SK-N-SH treated with all-trans-retinoic acid at 6 μM for 48 hours (cell line): ENCODE measurements at regions not wholly inside any gene's neighbourhood (a gene's known extent, or its start where the extent isn't known, plus 50 kb on each side); places are given as distances from the start of the nearest gene placed in this dataset.

Experiments used
- ATAC-seq: fragments of 200-7000 bp; cut with Tn5 transposase; 3 replicates; pipeline ENCODE4 v1.9.1; 2020; ENCODE audit warnings: mild to moderate bottlenecking, moderate library complexity
- ARNTL ChIP-seq: fragments of 450-650 bp; formaldehyde crosslinking; IDR thresholded peaks from 2 replicates; pipeline ENCODE4 v1.5.0; 2020; ENCODE audit warnings: low read depth, mild to moderate bottlenecking, moderate library complexity, borderline replicate concordance
- BACH2 ChIP-seq: fragments of 250-450 bp; sonication (Bioruptor Pico); IDR thresholded peaks from 2 replicates; pipeline ENCODE4 v1.9.0; 2021; ENCODE audit warnings: mild to moderate bottlenecking, borderline replicate concordance
- CSDC2 ChIP-seq: fragments of 250-450 bp; sonication (Bioruptor Pico); IDR thresholded peaks from 2 replicates; pipeline ENCODE4 v1.5.0; 2020; ENCODE audit warnings: mild to moderate bottlenecking, moderate library complexity
- ESRRG ChIP-seq: fragments of 250-450 bp; sonication (Bioruptor Pico); IDR thresholded peaks from 2 replicates; pipeline ENCODE4 v1.6.1; 2021; ENCODE audit warnings: mild to moderate bottlenecking
- GLIS3 ChIP-seq: fragments of 250-450 bp; sonication (Bioruptor Pico); IDR thresholded peaks from 2 replicates; pipeline ENCODE4 v1.5.0; 2020; ENCODE audit warnings: mild to moderate bottlenecking, moderate library complexity
- OSR1 ChIP-seq: fragments of 250-450 bp; sonication (Bioruptor Pico); IDR thresholded peaks from 2 replicates; pipeline ENCODE4 v1.8.0; 2022; ENCODE audit warnings: moderate library complexity, mild to moderate bottlenecking, inconsistent platforms
- PPARA ChIP-seq: fragments of 250-450 bp; sonication (Bioruptor Pico); IDR thresholded peaks from 2 replicates; pipeline ENCODE4 v1.5.0; 2020; ENCODE audit warnings: mild to moderate bottlenecking, borderline replicate concordance
- SNAI2 ChIP-seq: fragments of 250-450 bp; sonication (Bioruptor Pico); IDR thresholded peaks from 2 replicates; pipeline ENCODE4 v1.5.0; 2020; ENCODE audit warnings: mild to moderate bottlenecking, moderate library complexity
- TCF4 ChIP-seq: fragments of 250-450 bp; sonication (Bioruptor Pico); IDR thresholded peaks from 2 replicates; pipeline ENCODE4 v1.8.0; 2021; ENCODE audit warnings: mild to moderate bottlenecking, moderate library complexity, borderline replicate concordance
- TOX ChIP-seq: fragments of 250-450 bp; sonication (Bioruptor Pico); IDR thresholded peaks from 2 replicates; pipeline ENCODE4 v1.8.0; 2021; ENCODE audit warnings: mild to moderate bottlenecking, moderate library complexity, borderline replicate concordance
- ZFP3 ChIP-seq: fragments of 250-450 bp; sonication (Bioruptor Pico); IDR thresholded peaks from 2 replicates; pipeline ENCODE4 v1.5.0; 2020; ENCODE audit warnings: mild to moderate bottlenecking, moderate library complexity
- ZFP30 ChIP-seq: fragments of 450-650 bp; formaldehyde crosslinking; IDR thresholded peaks from 2 replicates; pipeline ENCODE4 v1.5.0; 2022; ENCODE audit warnings: mild to moderate bottlenecking, moderate library complexity
- ZNF565 ChIP-seq: fragments of 450-650 bp; formaldehyde crosslinking; conservative IDR thresholded peaks from 2 replicates; pipeline ENCODE4 v1.5.0; 2020; ENCODE audit warnings: low read depth, mild to moderate bottlenecking, moderate library complexity
- ZNF70 ChIP-seq: fragments of 450-650 bp; formaldehyde crosslinking; IDR thresholded peaks from 2 replicates; pipeline ENCODE4 v1.5.0; 2020; ENCODE audit warnings: mild to moderate bottlenecking, moderate library complexity
- ZNF8 ChIP-seq: fragments of 450-650 bp; formaldehyde crosslinking; IDR thresholded peaks from 2 replicates; pipeline ENCODE4 v1.5.0; 2020; ENCODE audit warnings: mild to moderate bottlenecking, moderate library complexity
- TF ChIP-seq, protein P1 (sequence below): fragments of 250-450 bp; sonication (Bioruptor Pico); IDR thresholded peaks from 2 replicates; pipeline ENCODE4 v1.5.1; 2020; ENCODE audit warnings: low read depth, mild to moderate bottlenecking, moderate library complexity
- TF ChIP-seq, protein P2 (sequence below): fragments of 250-450 bp; sonication (Bioruptor Pico); IDR thresholded peaks from 2 replicates; pipeline ENCODE4 v1.8.0; 2021; ENCODE audit warnings: low read depth, mild to moderate bottlenecking, moderate library complexity, borderline replicate concordance
- TF ChIP-seq, protein P3 (sequence below): fragments of 250-450 bp; sonication (Bioruptor Pico); IDR thresholded peaks from 2 replicates; pipeline ENCODE4 v1.5.1; 2021; ENCODE audit warnings: mild to moderate bottlenecking, moderate library complexity
- TF ChIP-seq, protein P4 (sequence below): fragments of 250-450 bp; sonication (Bioruptor Pico); IDR thresholded peaks from 2 replicates; pipeline ENCODE4 v1.5.0; 2020; ENCODE audit warnings: mild to moderate bottlenecking, moderate library complexity

DNA sequence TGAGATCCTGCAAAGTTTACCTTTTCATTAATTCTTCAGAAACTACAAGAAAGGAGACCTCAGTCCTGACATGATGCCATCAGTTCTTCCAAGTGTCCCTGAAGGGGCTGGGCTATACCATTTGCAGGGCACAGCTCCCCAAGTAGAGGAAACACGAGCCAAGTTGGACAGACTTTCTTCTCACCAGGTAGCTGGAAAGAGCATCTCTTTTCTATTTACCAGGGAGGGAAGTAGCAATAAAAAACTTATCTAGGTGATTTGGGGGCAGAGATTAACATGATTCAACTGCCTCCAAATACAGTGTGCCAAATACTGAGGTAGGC, 103.9 kb upstream of the KCND3 start:
- ATAC-seq: no peak
- TF ChIP-seq BACH2 (CRISPR knock-in tag) (no peak), TOX (no peak), GLIS3 (no peak)

DNA sequence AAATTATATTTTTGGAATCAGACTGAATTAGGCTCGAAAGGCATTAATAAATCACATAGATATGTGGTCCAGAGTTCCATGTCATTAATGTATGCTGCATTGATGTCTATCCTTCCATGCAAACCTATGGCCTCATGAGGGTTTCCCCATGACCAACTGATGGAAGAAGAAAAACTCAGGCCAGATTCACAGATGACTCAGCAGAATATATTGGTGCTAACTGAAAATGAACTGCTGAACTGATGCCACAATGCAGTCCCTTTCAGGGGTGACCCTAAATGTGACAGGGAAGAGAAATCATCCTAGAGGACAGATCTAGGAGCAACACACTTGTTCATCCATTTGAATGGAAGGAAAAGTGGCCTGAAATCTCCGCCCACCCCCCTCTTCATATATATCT, 110.5 kb upstream of the KCND3 start:
- TF ChIP-seq ZFP30 (no peak), CSDC2 (CRISPR knock-in tag) (no peak), TOX (no peak), ZNF8 (CRISPR knock-in tag) (no peak), BACH2 (CRISPR knock-in tag) (no peak), ZNF565 (CRISPR knock-in tag) (no peak), SNAI2 (CRISPR knock-in tag) (no peak), OSR1 (CRISPR knock-in tag) (no peak), ZFP3 (CRISPR knock-in tag) (no peak), ARNTL (CRISPR knock-in tag) (no peak)
- TF ChIP-seq, protein P1, sequence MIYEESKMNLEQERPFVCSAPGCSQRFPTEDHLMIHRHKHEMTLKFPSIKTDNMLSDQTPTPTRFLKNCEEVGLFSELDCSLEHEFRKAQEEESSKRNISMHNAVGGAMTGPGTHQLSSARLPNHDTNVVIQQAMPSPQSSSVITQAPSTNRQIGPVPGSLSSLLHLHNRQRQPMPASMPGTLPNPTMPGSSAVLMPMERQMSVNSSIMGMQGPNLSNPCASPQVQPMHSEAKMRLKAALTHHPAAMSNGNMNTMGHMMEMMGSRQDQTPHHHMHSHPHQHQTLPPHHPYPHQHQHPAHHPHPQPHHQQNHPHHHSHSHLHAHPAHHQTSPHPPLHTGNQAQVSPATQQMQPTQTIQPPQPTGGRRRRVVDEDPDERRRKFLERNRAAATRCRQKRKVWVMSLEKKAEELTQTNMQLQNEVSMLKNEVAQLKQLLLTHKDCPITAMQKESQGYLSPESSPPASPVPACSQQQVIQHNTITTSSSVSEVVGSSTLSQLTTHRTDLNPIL (CRISPR knock-in tag): no peak
- TF ChIP-seq, protein P2, sequence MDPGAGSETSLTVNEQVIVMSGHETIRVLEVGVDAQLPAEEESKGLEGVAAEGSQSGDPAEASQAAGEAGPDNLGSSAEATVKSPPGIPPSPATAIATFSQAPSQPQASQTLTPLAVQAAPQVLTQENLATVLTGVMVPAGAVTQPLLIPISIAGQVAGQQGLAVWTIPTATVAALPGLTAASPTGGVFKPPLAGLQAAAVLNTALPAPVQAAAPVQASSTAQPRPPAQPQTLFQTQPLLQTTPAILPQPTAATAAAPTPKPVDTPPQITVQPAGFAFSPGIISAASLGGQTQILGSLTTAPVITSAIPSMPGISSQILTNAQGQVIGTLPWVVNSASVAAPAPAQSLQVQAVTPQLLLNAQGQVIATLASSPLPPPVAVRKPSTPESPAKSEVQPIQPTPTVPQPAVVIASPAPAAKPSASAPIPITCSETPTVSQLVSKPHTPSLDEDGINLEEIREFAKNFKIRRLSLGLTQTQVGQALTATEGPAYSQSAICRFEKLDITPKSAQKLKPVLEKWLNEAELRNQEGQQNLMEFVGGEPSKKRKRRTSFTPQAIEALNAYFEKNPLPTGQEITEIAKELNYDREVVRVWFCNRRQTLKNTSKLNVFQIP (CRISPR knock-in tag): no peak
- TF ChIP-seq, protein P3, sequence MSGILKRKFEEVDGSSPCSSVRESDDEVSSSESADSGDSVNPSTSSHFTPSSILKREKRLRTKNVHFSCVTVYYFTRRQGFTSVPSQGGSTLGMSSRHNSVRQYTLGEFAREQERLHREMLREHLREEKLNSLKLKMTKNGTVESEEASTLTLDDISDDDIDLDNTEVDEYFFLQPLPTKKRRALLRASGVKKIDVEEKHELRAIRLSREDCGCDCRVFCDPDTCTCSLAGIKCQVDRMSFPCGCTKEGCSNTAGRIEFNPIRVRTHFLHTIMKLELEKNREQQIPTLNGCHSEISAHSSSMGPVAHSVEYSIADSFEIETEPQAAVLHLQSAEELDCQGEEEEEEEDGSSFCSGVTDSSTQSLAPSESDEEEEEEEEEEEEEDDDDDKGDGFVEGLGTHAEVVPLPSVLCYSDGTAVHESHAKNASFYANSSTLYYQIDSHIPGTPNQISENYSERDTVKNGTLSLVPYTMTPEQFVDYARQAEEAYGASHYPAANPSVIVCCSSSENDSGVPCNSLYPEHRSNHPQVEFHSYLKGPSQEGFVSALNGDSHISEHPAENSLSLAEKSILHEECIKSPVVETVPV (CRISPR knock-in tag): no peak
- TF ChIP-seq, all 23 proteins: peak for 0

DNA sequence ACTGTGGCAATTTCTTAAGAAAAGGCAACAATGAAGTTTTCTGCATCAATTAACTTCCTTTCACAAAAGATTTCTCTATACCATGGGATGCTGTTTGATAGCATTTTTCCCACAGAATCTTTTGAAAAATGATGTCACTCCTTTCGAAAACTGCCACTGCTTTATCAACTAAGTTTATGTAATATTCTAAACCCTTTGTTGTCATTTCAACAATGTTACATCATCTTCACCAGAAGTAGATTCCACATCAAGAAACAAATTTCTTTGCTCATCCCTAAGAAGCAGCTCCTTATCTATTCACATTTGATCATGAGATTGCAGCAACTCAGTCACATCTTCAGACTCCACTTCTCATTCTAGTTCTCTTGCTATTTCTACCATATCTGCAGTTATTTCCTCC, 116.1 kb upstream of the KCND3 start:
- ATAC-seq: no peak
- TF ChIP-seq TOX (no peak), GLIS3 (no peak), ZNF70 (CRISPR knock-in tag) (no peak), ZFP3 (CRISPR knock-in tag) (no peak), CSDC2 (CRISPR knock-in tag) (no peak), ZNF8 (CRISPR knock-in tag) (no peak), TCF4 (CRISPR knock-in tag) (no peak), ESRRG (no peak), PPARA (CRISPR knock-in tag) (no peak)
- TF ChIP-seq, protein P2 (CRISPR knock-in tag): no peak
- TF ChIP-seq, protein P1 (CRISPR knock-in tag): no peak
- TF ChIP-seq, protein P3 (CRISPR knock-in tag): no peak
- TF ChIP-seq, all 23 proteins: peak for 0

More for the DNA sequence above, 110.5 kb upstream of the KCND3 start:
- no peak for ATAC-seq

DNA sequence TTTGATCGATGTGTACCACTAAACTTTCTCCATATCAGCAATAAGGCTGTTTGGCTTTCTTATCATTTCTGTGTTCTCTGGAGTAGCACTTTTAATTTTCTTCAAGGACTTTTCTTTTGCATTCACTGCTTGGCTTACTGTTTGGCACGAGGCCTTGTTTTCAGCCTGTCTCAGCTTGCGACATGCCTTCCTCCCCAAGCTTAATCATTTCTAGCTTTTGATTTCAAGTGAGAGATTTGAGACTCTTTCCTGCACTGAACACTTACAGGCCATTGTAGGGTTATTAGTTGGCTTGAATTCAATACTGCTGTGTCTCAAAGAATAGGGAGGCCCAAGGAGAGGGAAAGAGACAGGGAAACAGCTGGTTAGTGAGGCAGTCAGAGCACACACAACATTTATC, 120.6 kb upstream of the KCND3 start:
- no peak for ATAC-seq
- no peak for TF ChIP-seq SNAI2 (CRISPR knock-in tag)
- TF ChIP-seq, protein P1 (CRISPR knock-in tag): no peak
- TF ChIP-seq, protein P2 (CRISPR knock-in tag): no peak
- no peak for TF ChIP-seq GLIS3
- TF ChIP-seq ZNF70 (CRISPR knock-in tag): no peak
- TF ChIP-seq ZNF8 (CRISPR knock-in tag): no peak
- no peak for TF ChIP-seq ZNF565 (CRISPR knock-in tag)
- TF ChIP-seq, protein P4, sequence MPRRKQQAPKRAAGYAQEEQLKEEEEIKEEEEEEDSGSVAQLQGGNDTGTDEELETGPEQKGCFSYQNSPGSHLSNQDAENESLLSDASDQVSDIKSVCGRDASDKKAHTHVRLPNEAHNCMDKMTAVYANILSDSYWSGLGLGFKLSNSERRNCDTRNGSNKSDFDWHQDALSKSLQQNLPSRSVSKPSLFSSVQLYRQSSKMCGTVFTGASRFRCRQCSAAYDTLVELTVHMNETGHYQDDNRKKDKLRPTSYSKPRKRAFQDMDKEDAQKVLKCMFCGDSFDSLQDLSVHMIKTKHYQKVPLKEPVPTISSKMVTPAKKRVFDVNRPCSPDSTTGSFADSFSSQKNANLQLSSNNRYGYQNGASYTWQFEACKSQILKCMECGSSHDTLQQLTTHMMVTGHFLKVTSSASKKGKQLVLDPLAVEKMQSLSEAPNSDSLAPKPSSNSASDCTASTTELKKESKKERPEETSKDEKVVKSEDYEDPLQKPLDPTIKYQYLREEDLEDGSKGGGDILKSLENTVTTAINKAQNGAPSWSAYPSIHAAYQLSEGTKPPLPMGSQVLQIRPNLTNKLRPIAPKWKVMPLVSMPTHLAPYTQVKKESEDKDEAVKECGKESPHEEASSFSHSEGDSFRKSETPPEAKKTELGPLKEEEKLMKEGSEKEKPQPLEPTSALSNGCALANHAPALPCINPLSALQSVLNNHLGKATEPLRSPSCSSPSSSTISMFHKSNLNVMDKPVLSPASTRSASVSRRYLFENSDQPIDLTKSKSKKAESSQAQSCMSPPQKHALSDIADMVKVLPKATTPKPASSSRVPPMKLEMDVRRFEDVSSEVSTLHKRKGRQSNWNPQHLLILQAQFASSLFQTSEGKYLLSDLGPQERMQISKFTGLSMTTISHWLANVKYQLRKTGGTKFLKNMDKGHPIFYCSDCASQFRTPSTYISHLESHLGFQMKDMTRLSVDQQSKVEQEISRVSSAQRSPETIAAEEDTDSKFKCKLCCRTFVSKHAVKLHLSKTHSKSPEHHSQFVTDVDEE (CRISPR knock-in tag): no peak
